ENCODE measurements at regions not wholly inside any gene's neighbourhood (a gene's known extent, or its start where the extent isn't known, plus 50 kb on each side); places are given as distances from the start of the nearest gene placed in this dataset.
"Not testable (repeated sequence)": the region's sequence is repeated elsewhere in the genome, so short reads cannot be mapped to it uniquely, and the experiment has no call there.

DNA sequence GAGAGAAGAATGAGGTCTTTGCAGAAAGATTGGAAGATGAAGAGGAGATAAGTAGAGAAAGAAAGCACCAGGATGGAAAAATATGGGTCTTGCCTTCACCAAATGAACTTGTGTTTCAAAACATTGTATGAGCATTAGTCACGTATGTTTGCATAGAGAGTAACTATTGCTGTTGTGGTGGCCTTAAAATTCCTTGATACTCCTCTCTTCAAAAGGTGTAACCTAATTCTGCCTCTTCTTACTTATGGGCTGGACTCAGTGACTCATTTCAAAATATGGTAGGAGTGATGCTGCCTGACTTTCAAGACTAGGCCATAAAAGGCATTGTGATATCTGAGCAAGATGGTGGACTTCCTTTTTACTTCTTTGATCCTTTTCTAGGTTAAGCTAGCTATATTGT lies 228.7 kb upstream of the ZNF385D start:
- no peak for DNase-seq (ENCODE audit: low spot score)

DNA sequence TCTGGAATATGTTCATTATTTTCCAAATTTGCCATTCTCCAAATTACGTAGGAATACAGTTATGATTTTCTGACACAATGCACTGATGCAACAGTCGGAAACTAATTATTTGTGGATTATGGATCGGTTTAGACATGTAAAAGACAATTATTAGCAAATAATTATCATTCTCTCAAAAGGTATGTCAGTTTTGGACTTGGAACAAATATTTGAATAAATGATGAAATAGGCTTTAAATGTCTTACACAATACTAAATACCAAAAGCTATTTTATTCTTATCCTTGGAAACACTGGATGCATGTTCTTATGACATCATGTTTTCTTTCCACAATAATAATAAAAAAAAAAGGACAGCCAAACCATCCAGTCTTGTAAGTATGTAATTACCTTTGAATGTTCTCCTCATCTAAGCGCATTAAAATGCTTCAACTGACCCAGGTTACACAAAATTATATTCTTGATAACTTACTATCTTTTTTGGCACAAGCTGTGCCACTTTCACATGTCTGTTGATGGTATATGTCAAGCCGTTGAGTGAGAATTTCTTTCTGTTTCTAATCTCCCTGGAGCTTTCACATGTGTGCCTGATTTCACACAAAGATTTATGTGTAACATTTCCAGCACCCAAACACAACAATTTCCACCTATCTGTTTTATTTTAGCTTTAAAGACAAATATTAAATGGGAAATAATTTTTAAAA lies 238.5 kb upstream of the ZNF385D start:
- DNase-seq (ENCODE audit: low spot score), result no peak

DNA sequence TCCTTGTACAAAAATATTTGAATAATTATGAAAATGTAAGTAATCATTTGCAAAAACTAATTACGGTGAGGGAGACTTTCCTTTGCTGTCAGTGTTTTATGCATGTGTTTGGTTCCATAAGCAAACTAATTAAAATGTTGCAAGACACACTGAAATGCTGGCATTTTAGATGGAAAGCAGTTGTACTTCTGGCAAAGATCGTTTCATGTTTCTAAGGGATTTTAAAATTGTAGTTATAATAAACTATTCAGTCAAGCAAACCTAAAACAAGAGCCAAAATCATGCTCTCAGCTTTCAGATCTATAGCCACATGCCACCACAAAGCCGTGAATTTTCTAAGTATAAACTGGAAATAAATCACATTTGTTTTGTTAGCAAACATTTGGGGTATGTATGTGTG lies 240.1 kb upstream of the ZNF385D start:
- no peak for DNase-seq (ENCODE audit: low spot score)

DNA sequence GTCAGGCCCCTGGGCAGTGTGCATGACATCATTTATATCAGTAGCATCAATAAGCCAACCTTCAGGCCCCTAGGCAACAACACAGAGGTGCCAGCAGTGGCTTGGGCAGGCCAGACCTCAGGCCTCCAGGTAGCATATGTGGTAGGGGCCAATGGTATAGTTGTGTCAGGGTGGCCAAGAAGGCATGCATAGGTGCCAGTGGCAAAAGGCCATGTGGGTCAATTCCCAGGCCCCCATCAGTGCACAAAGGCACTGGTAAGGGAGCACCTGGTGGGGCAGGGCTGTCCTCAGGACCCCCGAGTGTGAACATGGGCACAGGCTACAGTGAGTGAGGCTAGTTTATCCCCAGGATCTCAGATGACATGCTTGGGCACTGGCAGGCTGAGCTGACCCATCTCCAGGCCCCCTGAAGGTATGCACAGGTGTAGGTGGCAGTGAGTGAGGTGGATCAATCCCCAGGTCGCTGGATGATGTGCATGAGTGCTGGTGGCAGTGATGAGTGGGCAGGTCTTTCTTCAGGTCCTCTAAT lies 244.1 kb upstream of the ZNF385D start:
- DNase-seq (ENCODE audit: low spot score), result no peak

DNA sequence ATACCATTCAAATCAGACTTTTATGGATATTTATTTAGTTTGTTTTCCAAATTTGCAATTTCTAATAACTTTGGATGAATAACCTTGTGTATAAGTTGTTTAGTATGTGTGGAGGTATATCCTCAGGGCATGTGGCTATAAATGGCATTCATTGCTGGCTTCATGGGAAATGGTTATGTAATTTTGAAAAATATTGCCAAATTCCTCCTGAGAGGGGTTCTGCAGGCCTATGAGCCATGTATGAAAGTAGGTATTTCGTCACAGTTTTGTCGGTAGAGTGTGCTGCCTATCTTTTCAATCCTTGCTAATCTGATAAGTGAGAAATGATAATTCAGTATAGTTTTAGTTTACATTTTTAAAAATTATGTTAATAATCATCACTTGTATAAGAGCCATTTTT lies 256.4 kb upstream of the ZNF385D start:
- no peak for DNase-seq (ENCODE audit: low spot score)

DNA sequence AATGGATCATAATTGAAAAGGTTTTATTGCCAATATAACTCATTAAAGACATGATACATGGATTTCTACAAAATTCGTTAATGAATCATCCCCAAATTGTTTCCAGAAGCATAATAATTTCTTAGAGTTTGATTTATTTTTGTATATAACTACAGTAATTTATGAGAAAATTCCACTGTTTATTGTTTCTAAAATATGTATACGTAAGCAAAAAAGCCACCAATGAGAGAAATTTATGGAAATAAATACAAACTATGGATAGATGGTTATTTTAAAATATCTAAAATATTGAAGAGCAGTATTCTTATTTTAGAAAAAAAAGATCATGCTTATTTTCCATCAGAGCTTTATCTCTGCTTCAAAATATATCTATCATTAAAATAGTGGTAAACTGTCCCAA lies 260.0 kb upstream of the ZNF385D start:
- no peak for DNase-seq (ENCODE audit: low spot score)

DNA sequence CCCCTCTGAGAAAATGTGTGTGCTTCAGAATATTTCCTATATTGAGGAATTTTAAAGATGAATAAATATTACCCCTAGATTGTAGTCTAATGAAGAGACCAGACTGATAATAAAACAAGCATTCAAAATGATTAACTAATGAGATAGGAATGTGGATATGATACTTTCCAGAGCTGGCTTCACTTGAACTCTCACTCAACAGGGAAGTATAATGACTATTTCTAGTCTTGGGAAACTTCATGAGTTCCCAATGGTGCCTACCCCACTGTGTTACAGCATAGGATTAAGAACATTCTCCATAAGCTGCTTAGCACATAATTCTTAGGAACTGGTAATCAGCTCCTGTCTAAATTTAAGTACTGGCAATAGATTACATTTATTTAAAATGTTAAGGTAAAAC lies 261.5 kb upstream of the ZNF385D start:
- DNase-seq (ENCODE audit: low spot score), result peak; percentile 46

DNA sequence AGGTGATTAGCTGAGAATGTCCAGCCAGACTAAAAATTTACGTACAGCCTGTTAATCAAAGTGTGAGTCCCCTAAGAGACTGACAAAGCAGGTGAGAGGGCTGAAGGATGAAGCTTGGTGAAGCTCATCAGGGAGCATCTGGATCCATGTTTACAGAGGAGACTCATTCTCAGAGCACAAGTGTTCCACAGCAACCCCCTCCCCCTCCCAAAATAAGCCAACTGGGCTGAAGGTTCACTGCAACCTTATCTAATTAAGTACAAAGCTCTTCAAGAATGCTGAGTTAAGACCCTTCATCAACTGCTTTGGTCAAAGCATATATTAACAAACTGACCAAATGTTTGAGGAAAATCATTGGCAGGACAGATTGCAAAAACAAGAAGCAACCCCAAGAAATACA lies 262.6 kb upstream of the ZNF385D start:
- DNase-seq (ENCODE audit: low spot score), result no peak

DNA sequence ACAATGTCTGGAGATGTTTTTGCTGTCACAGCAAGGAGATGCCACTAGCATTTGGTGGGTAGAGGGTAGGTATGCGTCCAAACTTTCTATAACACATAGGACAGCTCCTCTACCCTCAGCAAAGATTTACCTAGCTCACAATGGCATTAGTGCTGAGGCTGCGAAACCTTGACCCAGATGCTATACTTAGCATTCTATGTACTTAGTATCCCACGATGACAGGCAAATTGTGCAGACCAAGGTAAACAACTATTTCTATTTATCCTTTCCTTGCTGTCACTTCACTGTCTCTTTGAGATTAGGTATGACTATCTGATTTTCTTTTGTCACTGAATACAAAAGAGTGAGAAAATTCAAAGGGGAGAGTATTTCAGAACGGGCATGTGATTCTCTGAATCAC lies 265.2 kb upstream of the ZNF385D start:
- no peak for DNase-seq (ENCODE audit: low spot score)

DNA sequence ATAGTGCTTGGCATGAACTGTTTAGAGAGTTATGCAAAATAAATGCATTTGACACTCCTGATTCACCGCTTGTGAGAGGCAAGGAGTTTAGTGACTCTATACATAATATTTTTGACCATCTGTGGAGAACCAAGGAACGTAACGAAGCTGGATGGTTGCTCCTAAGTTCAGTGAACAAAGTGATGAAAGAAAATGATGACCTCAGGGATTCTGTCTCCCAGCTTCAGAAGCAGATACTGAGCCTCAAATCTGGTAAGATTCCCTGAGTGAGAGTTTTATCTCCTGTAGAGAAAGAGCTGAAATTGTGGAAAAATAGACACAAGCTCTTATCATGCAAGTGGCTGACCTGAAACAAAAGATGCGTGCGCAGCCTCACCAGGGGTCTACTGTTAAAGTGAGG lies 273.6 kb upstream of the ZNF385D start:
- not testable (repeated sequence) for DNase-seq (ENCODE audit: low spot score)

DNA sequence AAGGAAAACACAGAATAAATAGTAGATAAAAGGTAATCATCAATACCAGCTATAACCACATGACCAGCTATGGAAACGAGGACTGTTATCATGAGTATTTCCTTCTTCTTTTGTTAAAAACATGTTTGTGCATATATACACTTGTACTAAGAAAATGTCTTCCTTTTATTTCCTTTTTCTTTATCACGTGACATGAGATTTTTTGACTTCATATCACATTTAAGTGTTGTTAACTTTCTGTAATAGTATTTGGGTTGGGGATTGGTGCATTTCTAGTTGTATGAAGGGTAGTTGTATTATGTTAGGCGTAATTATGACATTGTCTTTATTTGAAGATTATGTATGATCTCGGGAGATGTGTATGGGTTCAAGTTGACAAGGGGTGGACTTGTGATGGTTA lies 278.5 kb upstream of the ZNF385D start:
- no peak for DNase-seq (ENCODE audit: low spot score)

DNA sequence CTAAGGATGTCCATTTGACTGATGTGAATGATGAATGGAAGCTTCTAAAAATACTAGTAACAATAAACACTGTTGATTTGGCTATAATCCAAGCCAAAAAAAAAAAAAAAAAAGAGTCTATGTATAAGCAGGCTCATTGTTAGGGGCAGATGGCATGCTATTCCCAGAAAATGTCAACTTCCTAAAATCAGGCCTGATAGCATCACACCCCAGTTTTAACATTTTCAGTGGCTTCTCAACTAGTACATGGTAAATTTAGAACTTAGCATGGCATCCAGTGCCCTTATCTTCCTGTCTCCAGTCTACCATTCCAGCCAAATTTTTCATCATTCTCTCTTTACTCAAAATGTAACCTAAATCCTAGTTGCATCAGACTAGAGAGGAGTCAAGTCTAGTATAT lies 288.2 kb upstream of the ZNF385D start:
- DNase-seq (ENCODE audit: low spot score), result no peak

DNA sequence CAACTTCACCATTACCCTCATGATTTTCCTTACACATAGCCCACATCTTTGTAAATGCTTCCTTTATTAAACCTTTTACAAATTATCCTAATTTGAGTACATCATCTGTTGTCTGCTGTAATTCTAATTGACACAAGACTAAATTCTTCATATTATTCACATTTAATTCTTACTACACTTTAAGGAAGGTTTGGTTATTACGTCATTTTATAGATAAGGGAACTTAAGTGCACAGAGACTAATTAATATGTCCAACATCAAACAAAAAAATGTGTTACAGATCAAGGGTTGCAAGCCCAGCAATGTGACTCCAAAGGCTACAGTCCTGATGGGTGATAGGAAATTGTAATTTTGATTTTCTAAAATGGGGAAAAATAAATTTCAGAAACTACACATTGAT lies 289.1 kb upstream of the ZNF385D start:
- no peak for DNase-seq (ENCODE audit: low spot score)

DNA sequence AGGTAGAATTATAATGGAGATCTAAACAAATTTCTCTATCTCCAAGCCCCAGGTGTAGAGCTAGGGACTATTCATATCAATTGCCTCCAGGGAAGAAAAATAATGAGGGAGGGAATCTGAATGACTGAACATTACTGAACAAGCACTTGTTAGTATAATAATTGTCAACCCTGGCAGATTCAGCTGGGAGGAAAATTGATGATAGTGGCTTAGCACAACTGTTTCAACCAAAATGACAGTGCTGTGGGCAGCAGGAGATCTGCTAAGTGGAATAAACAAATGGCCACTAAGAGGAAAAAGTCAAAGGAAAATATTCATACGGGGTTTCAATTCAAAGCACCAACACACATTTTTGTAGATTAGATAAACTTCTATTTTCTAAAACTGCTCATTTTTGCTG lies 294.9 kb upstream of the ZNF385D start:
- no peak for DNase-seq (ENCODE audit: low spot score)

DNA sequence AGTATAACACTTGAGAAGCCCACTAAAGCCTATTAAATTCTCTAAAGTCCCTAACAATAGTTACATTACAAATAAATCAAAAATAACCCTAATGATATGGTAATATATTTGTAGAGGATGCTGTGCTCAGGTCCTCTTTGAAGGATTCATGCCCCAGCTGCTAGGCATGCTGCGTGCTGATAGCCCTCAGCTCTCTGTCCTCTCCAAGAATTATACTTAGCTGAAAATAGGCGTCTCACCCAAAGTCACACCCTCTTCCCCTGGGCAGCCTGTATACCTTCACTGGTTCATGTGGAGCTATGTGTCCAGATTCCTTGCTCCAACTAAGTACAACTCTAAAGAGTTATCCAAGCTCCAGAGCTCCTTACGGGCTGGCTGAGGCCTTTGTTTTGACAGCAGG lies 312.5 kb upstream of the ZNF385D start:
- no peak for DNase-seq (ENCODE audit: low spot score)

DNA sequence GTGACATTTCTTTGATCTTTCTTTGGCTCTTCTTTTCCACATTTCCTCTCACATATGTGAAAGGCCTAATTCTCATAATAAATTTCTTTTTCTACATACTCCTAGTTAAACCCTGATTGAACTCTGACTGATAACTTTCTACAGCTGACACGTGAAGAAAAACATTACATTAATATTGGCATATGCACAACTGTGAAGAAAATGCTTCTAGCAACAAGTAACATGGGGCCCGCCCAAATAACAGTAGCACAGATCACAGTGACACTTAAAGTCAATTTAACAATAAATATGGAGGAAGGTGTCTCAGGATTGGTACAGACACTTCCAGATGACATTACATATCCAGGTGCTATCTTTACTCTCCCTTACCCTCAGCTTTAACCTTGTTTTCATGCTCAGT lies 317.6 kb upstream of the ZNF385D start:
- peak; percentile 3 for DNase-seq (ENCODE audit: low spot score)

DNA sequence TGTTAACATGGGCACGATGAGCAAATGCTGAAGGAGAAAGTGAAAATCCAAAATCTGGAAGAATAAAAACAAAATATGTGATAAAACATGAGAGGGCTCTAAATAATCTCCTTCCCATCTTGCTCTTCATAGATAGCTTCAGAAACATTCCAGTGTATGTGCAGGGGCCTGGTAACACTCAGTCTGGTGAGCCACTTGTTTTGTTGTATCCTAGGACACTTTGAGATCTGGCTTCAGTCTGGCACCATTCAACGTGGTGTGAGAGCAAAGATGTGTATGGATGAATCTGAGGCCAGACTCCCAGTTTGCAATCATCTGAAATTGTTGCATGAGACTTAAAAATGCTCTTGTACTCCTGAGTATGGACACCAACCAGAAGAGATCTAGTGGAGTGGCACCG lies 337.2 kb upstream of the ZNF385D start:
- DNase-seq (ENCODE audit: low spot score), result no peak

DNA sequence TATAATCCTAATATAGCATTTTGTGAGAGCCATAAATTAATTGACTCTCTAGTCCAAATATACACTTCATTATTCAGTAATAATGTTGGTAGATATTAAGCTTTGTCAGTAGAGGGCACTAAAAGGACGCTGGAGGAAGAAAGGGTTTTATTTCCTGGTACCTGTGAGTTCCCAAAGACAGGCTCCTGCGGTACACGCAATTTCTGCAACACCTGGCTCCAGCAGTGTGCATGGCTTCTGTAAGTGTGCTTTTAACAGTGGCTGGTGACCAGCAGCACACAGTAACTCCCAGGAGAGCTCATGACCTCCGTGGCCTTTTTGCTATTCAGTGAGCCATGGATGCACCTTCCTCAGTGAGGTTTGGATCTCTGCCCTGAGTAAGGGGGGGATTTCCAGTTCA lies 338.3 kb upstream of the ZNF385D start:
- peak; percentile 14 for DNase-seq (ENCODE audit: low spot score)

DNA sequence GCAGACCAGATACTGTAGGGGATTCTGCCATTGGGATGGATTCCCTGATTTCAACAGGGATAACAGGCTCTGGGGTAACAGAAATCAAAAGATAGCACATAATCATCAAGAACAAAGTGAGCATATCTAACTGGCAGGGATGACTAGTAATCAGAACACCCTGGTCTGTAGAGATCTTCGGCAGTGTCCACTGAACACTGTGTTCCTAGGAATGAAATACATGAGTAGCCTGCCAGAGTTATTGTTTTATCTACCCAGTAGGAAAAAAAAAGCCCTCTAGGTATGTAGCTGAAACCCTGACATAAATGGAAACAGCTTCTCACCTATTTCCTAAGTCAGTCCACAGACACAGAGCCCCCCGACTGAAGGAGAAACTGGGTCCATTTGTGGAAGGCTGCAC lies 340.3 kb upstream of the ZNF385D start:
- DNase-seq (ENCODE audit: low spot score), result no peak

DNA sequence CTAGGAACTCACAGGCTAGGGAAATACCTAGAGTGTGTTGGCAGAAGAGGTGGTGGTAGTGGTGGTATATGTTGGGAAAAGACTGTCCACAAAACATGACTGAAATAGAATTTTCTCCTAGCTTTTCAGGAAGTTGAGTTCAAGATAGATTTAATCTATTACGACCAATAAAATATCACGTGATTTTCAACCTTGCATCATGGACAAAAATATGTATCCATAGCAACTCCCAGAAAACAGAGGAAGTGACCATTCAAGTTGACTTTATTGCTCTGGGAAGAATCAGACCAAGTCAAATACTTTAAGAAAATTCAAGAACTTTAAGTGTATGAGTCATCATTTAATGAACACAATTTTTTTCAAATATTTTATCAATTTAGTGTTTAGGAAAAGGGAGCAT lies 347.0 kb upstream of the ZNF385D start:
- DNase-seq (ENCODE audit: low spot score), result no peak

DNA sequence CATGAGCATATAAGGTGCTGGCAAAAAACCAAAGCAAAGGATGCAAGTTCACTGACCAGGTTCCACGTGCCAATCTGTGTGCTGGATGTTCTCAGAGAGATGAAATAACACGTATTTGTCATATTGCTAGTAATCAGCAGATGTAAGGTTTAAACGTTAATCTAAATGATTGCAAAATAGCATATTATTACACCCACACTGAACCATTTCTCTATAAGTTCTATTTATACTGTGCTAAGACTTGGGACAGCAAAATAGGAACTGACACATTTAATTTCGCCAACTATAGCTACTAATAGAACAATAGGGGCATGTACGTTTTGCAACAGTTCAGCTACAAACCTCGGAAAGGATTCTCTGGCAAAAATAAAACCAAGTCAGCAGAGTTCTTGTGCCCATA lies 350.3 kb upstream of the ZNF385D start:
- DNase-seq (ENCODE audit: low spot score), result no peak

DNA sequence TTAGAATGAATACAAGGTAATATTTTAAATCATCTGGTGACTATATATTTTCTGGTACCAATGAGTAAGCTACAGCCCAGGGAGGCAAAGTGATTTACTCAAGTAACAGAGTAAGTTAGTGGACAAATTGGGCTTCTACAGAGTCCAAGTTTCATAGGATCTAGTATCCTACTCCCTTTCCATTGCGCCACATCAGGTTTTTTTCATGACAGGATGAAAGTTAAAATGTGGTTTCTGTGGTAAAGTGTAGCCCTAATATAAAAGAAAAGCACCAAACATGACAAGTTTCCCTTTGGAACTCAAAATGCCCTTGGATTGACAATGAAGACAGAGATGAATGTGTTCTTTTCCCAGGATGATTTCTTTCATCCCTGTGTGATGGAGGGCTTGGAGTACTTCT lies 350.8 kb upstream of the ZNF385D start:
- DNase-seq (ENCODE audit: low spot score), result no peak

DNA sequence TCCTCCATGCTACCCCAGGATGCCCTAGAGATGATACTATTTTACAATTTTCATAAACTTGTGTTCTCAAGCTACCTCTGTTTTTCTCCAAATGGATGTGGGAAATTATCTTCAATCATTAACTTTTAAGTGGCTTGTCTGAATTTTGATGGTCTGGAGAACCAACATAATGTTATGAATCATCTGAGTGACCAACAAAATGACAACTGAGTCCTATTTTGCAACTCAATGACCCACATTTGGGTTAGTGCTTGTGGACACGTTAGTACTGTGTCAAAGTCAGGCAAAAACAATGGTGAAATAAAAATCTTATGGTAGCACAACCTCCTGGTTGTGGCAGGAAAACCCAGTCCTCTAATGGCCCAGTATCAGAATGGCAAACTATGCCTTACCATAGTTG lies 352.4 kb upstream of the ZNF385D start:
- DNase-seq (ENCODE audit: low spot score), result no peak

DNA sequence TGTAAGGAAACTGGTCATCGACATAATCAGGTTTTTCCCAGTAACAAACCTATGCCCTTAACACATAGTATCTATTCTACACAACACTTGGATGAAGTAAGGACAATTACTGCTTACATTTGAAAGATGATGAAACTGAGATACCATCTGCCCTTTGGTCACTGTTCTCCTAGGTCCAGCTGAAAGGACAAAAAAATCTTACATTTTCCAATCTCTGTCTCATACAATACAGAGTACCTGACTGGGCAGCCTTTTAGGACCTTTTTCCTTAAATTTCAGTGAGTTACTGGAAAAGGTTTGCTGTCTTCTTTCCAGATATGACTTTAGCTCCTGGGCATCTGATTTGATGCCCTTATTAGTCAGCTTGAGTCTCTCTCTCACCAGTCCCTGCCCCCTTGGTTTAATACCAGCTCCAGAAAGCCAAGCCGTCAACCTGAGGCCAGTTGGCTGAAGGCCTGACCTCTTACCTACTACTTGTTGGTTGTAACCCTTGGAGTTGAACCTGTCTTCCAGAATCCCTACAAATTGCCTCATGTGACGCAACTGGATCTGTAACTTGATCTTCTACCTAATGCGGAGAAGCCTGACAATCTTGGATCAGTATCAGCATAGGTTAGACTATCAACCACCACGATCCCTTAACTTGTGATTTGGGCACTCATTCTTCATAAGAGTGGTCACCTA lies 355.3 kb upstream of the ZNF385D start:
- DNase-seq (ENCODE audit: low spot score), result no peak

Measured in umbilical cord (tissue), 1 donor.